ENCODE measurements at regions not wholly inside any gene's neighbourhood (a gene's known extent, or its start where the extent isn't known, plus 50 kb on each side); places are given as distances from the start of the nearest gene placed in this dataset.

DNA sequence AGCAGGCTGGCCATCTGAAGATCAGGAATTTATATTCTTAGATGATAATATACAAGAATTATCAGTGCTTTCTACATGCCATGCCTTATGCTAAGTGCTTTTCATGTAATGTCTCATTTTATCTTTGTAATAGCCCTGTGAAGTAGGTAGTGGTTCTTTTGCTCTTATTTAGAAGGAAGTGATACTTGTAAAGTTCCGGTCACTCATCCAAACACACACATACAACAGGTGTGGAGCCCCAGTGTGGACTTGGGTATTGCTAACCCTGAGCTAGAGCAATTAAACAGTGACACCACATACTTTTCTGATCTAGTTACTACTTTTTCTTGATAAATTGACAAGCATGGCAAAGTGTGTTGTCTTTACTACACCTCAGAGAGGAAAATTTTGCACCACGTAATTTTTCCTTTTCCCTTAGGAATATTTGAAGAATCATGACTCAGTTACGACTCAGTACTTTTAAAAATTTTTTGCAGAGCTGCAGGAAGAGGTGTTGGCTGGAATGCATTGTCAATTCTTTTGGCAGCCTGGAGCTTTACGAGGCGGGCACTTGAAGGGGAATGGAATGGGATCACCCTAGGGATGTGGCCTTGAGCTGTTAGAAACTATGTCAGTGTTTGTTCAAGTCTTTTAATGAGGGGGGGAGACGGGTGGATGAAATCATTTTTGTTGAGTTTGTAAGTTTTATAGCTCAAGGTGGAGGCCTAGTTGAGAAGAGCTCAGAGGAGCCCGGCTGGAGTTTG is 212.5 kb upstream of the CELF2 start:
- H3K27ac ChIP-seq (ENCODE audit: low read depth, low read length): no peak overlapping the region
- 40 to 58% (median 56%) methylated on average over 7 of the region's 7 CpGs for WGBS, 3 donors

- WGBS, 3 donors: 75 to 96% (median 93%) methylated on average over 1 of the region's 1 CpG
- H3K27ac ChIP-seq (ENCODE audit: low read depth, low read length): no peak overlapping the region
Observed at GRCh38 chr10:10807106-10807505, 210.6 kb upstream of the CELF2 start.

- H3K27ac ChIP-seq (ENCODE audit: low read depth, low read length): no peak overlapping the region
- 52 to 60% (median 55%) methylated on average over 1 of the region's 1 CpG for WGBS, 3 donors
Observed at GRCh38 chr10:10811562-10811961, 206.1 kb upstream of the CELF2 start.

DNA sequence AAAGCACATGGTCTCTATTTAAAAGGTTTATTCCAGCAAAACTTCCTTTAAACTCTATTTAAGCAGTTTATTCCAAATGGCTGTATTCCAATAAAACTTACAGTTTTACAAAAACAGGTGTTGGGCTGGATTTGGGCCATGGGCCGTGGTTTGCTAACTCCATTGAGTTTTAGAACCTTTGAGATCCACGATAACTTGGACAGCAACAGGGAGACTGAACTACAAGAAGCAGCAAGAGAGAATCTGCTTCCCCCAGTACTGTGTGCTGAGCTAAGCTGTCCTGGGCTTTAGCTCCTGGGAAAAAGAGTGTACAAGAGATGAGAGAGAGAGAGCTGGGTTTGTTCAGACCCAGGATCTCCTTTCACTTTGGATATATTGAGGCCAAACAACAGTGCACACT is 204.0 kb upstream of the CELF2 start:
- WGBS, 3 donors: 55 to 66% (median 59%) methylated on average over 2 of the region's 2 CpGs
- no peak overlapping the region for H3K27ac ChIP-seq (ENCODE audit: low read depth, low read length)

DNA sequence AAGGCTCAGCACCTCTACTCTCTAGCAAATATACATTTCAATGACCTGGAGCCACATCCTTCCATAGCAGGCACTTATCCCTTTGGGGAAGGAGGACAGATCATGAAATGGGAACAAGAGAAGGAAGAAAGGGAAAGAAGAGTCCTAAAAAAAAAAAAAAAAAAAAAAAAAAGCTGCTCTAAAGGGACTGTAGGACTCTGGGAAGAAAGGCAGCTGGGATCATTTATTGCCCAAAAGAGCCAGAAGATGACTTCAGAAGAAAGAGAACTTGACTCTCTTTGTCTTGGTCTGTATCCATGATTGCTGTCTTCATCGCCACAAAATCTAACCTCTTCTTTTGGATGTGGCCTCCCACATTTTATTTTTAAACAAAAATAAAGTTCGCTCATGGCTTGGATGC is 203.6 kb upstream of the CELF2 start:
- H3K27ac ChIP-seq (ENCODE audit: low read depth, low read length): no peak overlapping the region
- WGBS, 3 donors: 83 to 86% (median 85%) methylated on average over 2 of the region's 2 CpGs

- no peak overlapping the region for H3K27ac ChIP-seq (ENCODE audit: low read depth, low read length)
- WGBS, 3 donors: 69 to 82% (median 70%) methylated on average over 2 of the region's 2 CpGs
Observed at GRCh38 chr10:10816447-10816846, 201.2 kb upstream of the CELF2 start.

DNA sequence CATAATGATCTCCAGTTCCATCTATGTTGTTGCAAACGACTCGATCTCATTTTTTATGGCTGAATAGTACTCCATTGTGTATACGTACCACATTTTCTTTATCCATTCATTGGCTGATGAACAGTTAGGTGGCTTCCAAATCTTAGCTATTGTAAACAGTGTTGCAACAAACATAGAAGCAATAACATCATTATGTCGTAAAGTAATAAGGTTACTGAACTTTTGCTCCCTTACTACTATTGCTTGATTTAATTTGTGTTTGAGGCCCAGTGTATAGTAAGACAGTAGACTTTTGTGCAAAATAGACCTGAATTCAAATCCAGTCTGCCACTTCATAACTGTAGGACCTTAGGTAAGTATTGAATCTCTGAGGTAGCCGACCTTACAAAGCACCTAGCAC is 200.1 kb upstream of the CELF2 start:
- 66 to 96% (median 76%) methylated on average over 5 of the region's 5 CpGs for WGBS, 3 donors

GRCh38 chr10:10818082-10818481 is 199.6 kb upstream of the CELF2 start:
- H3K27ac ChIP-seq (ENCODE audit: low read depth, low read length): no peak overlapping the region

More for the DNA sequence above, 200.1 kb upstream of the CELF2 start:
- H3K27ac ChIP-seq (ENCODE audit: low read depth, low read length): no peak overlapping the region

DNA sequence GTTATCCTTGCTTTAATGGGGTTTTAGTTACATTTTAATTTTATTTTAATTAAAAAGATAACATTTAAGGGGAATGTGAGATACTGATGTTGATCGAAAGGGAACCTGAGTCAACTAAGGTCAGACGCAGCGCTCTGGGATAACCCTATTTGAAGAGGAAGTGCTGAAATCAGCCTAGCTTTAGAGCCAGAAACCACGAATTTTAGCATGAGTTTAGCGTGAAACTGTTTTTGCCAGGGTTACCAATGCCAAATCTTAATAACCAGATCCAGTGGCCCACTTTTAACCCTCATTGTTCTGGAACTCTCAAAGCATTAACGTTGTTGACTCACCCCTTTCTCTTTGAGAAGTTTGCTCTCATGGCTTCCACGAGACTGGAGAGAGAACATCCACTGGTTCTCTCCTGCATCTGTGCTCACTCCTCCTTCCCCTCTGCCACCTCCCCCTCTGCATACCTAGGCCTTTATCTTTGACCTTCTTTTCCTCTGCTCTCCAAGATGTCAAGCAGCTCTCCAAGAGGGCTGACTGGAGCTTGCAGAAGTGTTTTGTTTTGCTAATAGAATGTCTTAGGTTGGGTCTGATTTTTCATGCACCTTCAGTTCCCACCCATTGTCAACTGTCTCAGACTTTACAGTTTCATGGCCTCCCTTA is 198.3 kb upstream of the CELF2 start:
- 38 to 56% (median 41%) methylated on average over 7 of the region's 7 CpGs for WGBS, 3 donors
- H3K27ac ChIP-seq (ENCODE audit: low read depth, low read length): no peak overlapping the region

More at GRCh38 chr10:10818082-10818481, 199.6 kb upstream of the CELF2 start:
- 62 to 81% (median 67%) methylated on average over 2 of the region's 2 CpGs for WGBS, 3 donors

DNA sequence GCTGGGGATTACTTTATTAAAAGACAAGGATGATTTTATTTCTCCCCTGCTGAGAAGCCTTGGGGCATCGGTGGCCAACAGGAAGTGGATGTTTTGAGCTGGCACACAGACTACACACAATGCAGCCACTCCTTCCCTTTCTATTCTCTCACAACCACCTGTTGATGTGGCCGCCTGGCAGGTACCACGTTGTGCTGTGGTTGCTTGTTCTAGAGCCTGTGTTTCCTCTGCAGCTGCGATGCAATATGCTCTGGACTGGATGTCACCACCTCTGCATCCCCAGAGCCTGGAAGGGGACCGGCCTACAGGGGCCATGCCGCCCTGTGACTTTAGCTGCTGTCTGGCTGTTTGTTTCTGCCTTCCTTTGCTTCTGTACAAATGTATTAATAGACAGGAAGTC is 195.7 kb upstream of the CELF2 start:
- WGBS, 3 donors: 52 to 73% (median 56%) methylated on average over 6 of the region's 6 CpGs
- H3K27ac ChIP-seq (ENCODE audit: low read depth, low read length): no peak overlapping the region

DNA sequence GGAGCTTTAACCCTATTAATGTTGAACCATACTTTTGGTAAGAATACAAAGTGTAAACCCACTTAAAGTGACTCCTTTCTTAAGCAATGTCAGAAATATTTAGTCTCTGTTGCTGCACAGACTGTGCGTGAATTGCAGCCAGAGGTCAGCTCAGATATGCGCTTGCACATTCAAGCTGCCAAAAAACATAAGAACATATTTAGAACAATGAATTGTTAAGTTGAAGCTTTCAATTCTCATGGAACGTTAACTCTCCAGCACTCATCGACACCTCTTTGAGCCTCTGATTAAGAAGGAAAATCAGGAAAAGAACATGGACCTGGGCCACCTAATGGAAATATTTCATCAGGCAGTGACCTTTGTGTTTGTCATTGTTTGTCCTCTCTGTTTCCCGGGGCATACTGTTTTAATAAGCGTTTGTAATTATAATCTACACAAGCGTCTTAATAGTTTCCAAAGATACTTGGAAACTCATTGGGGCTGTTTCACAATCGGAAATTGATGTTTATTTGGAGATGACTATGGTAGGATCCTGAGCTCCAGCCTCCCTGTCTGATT is 193.0 kb upstream of the CELF2 start:
- no peak overlapping the region for H3K27ac ChIP-seq (ENCODE audit: low read depth, low read length)
- WGBS, 3 donors: 42 to 53% (median 46%) methylated on average over 8 of the region's 8 CpGs

DNA sequence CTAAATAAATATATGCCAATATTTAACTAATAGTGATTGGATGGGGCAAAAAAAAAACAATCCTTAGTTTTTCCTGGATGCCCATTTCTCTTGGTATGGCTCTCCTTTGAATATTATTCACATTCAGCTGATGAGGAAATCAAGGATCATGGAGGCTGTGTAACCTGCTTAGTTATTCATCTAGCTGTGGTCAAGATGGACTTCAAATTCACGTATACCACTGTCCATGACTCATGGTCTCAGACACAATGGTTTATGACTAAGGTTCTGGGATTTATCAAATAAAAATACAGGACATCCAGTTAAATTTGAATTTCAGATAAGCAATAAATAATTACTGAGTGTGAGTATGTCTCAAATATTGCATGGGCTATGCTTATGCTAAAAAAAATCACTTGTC is 191.5 kb upstream of the CELF2 start:
- WGBS, 3 donors: 71 to 77% (median 76%) methylated on average over 1 of the region's 1 CpG
- H3K27ac ChIP-seq (ENCODE audit: low read depth, low read length): no peak overlapping the region

- H3K27ac ChIP-seq (ENCODE audit: low read depth, low read length): no peak overlapping the region
Observed at GRCh38 chr10:10828623-10829022, 189.0 kb upstream of the CELF2 start.

DNA sequence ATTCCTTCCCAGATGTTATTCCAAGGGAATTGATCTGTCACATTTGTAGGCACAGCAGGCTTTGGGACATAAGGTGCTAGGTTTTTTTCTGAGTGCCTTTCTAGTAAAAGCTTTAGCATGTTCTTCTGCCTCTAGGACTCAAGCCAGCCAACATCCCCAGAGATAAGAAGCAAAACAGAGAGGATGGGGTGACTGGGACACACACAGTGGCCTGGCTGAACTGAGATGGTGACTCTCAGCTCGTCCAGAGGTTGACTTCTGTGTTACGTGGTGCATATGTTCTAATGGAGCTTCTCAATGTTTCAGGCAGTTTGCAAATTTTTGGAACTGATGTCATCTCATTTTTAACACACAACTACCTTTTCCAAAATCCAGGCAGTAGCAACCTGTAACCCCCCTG is 188.1 kb upstream of the CELF2 start:
- H3K27ac ChIP-seq (ENCODE audit: low read depth, low read length): no peak overlapping the region
- 46 to 66% (median 59%) methylated on average over 2 of the region's 2 CpGs for WGBS, 3 donors

DNA sequence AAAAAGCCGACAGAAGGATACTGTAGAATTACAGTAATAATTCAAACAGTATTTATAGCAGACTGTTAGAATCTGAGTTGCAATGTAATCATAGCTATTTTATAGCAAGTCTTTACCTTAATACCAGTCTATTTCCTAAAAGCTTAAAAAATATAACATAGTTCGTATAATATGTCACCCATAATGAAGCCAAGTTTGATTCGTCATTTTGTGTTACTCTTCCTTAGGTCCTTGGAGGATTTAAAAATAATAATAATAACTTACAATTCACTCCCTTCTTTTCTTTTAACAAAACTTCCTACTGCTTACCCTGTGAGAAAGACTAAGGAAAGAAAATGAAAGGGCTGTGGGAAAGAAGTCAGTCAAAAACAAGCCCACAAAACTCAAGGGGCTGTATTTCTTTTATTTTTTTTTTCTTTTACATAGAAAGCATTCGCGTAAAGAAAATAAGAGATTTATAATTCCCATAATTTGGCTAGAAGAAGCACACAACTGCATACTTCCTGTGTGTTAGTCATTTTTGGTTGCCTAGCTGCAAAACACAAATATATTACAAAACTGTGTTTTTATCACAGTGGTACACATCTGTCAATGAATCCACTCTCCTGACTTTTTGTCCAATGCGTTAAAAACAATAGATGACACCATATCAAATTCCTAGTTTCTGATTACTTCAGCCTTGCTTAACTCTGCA is 187.2 kb upstream of the CELF2 start:
- WGBS, 3 donors: 39 to 66% (median 49%) methylated on average over 6 of the region's 6 CpGs
- no peak overlapping the region for H3K27ac ChIP-seq (ENCODE audit: low read depth, low read length)

DNA sequence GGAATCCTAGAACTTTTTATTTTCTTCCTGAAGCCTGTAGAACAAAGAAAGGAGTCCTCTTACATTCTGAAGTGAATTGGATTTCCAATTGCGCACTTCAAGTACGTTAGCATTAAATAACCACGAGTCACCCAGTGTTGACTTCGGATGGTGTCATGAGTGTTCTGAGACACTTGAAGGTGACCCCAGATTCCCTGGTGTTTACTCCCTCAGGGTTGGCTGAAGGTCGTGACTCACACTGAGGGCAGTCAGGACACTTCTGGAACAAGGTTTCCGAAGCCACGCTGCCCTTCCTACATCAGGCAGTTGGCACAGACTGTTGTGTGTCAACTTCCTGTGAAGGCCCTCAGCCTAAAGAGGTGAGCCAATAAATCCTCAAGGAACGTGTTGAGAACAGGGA is 186.6 kb upstream of the CELF2 start:
- 53 to 71% (median 61%) methylated on average over 8 of the region's 8 CpGs for WGBS, 3 donors

GRCh38 chr10:10833955-10834354 is 183.7 kb upstream of the CELF2 start:
- 77 to 94% (median 92%) methylated on average over 6 of the region's 6 CpGs for WGBS, 3 donors
- no peak overlapping the region for H3K27ac ChIP-seq (ENCODE audit: low read depth, low read length)

More for the DNA sequence above, 186.6 kb upstream of the CELF2 start:
- H3K27ac ChIP-seq (ENCODE audit: low read depth, low read length): peak overlapping the region; percentile 1

DNA sequence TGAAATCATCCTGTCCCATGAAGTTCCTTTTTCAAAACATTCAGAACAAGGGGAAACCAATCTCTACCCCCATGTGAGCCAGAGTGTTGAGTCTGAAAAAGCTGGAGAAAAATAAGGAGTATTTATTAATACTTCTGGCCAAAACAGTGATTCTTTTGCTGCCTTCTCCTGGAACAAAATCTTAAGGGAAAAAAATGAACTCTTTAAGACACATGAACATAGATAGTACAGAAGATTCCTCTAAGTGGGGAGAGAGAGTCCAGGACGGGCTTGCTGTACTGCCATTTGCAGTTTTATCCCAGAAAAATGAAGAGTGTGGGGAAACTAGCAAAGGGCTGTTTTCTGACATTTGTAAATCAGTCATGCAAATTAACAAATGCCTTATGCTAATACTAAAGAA is 173.4 kb upstream of the CELF2 start:
- no peak overlapping the region for H3K27ac ChIP-seq (ENCODE audit: low read depth, low read length)

DNA sequence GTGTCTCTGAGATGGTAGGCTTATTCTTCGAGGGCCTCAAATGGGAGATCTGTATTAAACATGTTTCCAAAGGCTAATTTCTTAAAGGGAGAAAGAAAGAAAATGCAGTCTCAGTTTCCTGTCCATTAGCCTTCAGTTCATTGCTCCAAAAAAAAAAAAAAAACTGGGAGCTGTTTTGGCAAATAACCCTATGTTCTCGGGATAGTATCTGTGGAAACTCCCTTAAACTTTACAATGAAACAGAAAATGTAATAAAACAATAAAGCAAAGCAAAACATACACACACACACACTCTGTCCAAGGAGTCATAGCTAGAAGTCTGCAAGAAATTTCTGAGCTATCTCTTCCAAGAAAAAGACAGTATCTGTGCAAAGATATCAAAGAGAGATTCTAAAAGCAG is 172.5 kb upstream of the CELF2 start:
- WGBS, 3 donors: 31 to 50% (median 35%) methylated on average over 2 of the region's 2 CpGs

More for the DNA sequence above, 173.4 kb upstream of the CELF2 start:
- WGBS, 3 donors: 30 to 63% (median 50%) methylated on average over 1 of the region's 1 CpG

More for the DNA sequence above, 172.5 kb upstream of the CELF2 start:
- H3K27ac ChIP-seq (ENCODE audit: low read depth, low read length): no peak overlapping the region

Measured in adipose tissue (tissue), 3 donors.